CD14-positive monocyte (primary cell): ENCODE measurements at regions not wholly inside any gene's neighbourhood (a gene's known extent, or its start where the extent isn't known, plus 50 kb on each side); places are given as distances from the start of the nearest gene placed in this dataset.

Experiments
- DNase-seq, 3 donors: peaks; one replicate each; pipeline ENCODE4 v3.0.0-alpha.2; 2011 to 2022
- H2AFZ ChIP-seq: 2 replicates; pipeline ENCODE4 v1.6.0; 2012; ENCODE audit warnings: mild to moderate bottlenecking, low read depth, low read length, inconsistent platforms; ENCODE audit not compliant: insufficient read depth, poor library complexity, severe bottlenecking
- H3K27ac ChIP-seq, 2 donors: 1 replicate in 1 of 2; 2 replicates in 1 of 2; pipeline ENCODE4 v1.5.1; 2012 to 2013; ENCODE audit warnings: low read length in 2 of 2, control low read depth in 1 of 2, inconsistent platforms in 1 of 2, low read depth in 1 of 2, mild to moderate bottlenecking in 1 of 2
- H3K27me3 ChIP-seq, 2 donors: one replicate each; pipeline versions ENCODE4 v1.6.0 to v1.6.1; 2011 to 2013; ENCODE audit warnings: low read length in 2 of 2; ENCODE audit not compliant: control insufficient read depth in 2 of 2, insufficient read depth in 2 of 2
- H3K36me3 ChIP-seq, 2 donors: replicated peaks in 1 of 2; 1 replicate in 1 of 2; 2 replicates in 1 of 2; pipeline versions ENCODE4 v1.5.1 to v1.6.1; 2012 to 2013; ENCODE audit warnings: low read length in 2 of 2, control low read depth in 1 of 2, inconsistent platforms in 1 of 2, mild to moderate bottlenecking in 1 of 2; ENCODE audit not compliant: insufficient read depth in 2 of 2, control insufficient read depth in 1 of 2
- H3K4me1 ChIP-seq, 2 donors: 1 replicate in 1 of 2; 2 replicates in 1 of 2; pipeline versions ENCODE4 v1.5.1 to v1.6.1; 2012 to 2013; ENCODE audit warnings: low read length in 2 of 2, control low read depth in 1 of 2, inconsistent platforms in 1 of 2, mild to moderate bottlenecking in 1 of 2, moderate library complexity in 1 of 2; ENCODE audit not compliant: insufficient read depth in 2 of 2, control insufficient read depth in 1 of 2
- H3K4me2 ChIP-seq: replicated peaks from 2 replicates; pipeline ENCODE3; 2012; ENCODE audit warnings: low read length, moderate library complexity, mild to moderate bottlenecking; ENCODE audit not compliant: poor library complexity, severe bottlenecking; ENCODE audit errors: extremely low read depth
- H3K4me3 ChIP-seq, 3 experiments: fragments of 200-600 bp in 1 of 3; sonication (generic) in 1 of 3; replicated peaks in 1 of 3; 1 replicate in 2 of 3; 2 replicates in 1 of 3; pipeline ENCODE4 v1.5.1; 2011 to 2013; ENCODE audit warnings: low read length in 3 of 3, mild to moderate bottlenecking in 3 of 3, control low read depth in 2 of 3, low read depth in 2 of 3, inconsistent platforms in 1 of 3, moderate library complexity in 1 of 3
- H3K79me2 ChIP-seq: 2 replicates; pipeline ENCODE4 v1.6.0; 2012; ENCODE audit warnings: mild to moderate bottlenecking, control low read depth, inconsistent platforms, low read length, moderate library complexity; ENCODE audit not compliant: insufficient read depth
- H3K9ac ChIP-seq: 2 replicates; pipeline ENCODE4 v1.6.0; 2017; ENCODE audit warnings: low read length, mild to moderate bottlenecking; ENCODE audit not compliant: insufficient read depth, poor library complexity, severe bottlenecking
- H3K9me3 ChIP-seq, 2 donors: replicated peaks in 1 of 2; 1 replicate in 1 of 2; 2 replicates in 1 of 2; pipeline versions ENCODE4 v1.5.1 to v1.6.1; 2012 to 2013; ENCODE audit warnings: low read length in 2 of 2, control low read depth in 1 of 2; ENCODE audit not compliant: control insufficient read depth in 1 of 2, insufficient read depth in 1 of 2
- H4K20me1 ChIP-seq: 2 replicates; pipeline ENCODE4 v1.6.0; 2012; ENCODE audit warnings: mild to moderate bottlenecking, low read length, control low read depth, moderate library complexity; ENCODE audit not compliant: insufficient read depth
- H3K27ac Mint-ChIP-seq, 7 donors: one replicate each; pipeline ENCODE4 v1.8.0; 2020; ENCODE audit warnings: mild to moderate bottlenecking in 7 of 7, mixed read lengths in 7 of 7, moderate library complexity in 6 of 7, inconsistent platforms in 2 of 7
- H3K27me3 Mint-ChIP-seq, 3 donors: one replicate each; pipeline ENCODE4 v1.8.0; 2021 to 2022; ENCODE audit warnings: low read depth in 3 of 3, mild to moderate bottlenecking in 3 of 3, mixed read lengths in 3 of 3, moderate library complexity in 3 of 3, inconsistent platforms in 1 of 3
- H3K36me3 Mint-ChIP-seq, 2 donors: one replicate each; pipeline ENCODE4 v1.8.0; 2020; ENCODE audit warnings: mixed read lengths in 2 of 2, inconsistent platforms in 1 of 2, mild to moderate bottlenecking in 1 of 2
- H3K4me1 Mint-ChIP-seq: one replicate; pipeline ENCODE4 v1.8.0; 2020; ENCODE audit warnings: mild to moderate bottlenecking, mixed read lengths
- H3K4me3 Mint-ChIP-seq, 2 donors: one replicate each; pipeline ENCODE4 v1.8.0; 2020; ENCODE audit warnings: mild to moderate bottlenecking in 2 of 2, mixed read lengths in 2 of 2, moderate library complexity in 1 of 2
- H3K9me3 Mint-ChIP-seq, 7 donors: one replicate each; pipeline ENCODE4 v1.8.0; 2020 to 2022; ENCODE audit warnings: mixed read lengths in 7 of 7, mild to moderate bottlenecking in 6 of 7, moderate library complexity in 6 of 7, inconsistent platforms in 2 of 7
- CTCF ChIP-seq: fragments of 200-600 bp; IDR thresholded peaks from one replicate; pipeline ENCODE4 v1.8.0; 2022; ENCODE audit warnings: antibody characterized with exemption, mild to moderate bottlenecking
- WGBS: methylation state at CpG from one replicate; pipeline ENCODE4 v1.1.5; 2013; ENCODE audit warnings: missing lambda C conversion rate; ENCODE audit not compliant: insufficient coverage; 5-methylcytosine and 5-hydroxymethylcytosine counted together
- intact Hi-C, 2 donors: fragments of 100-400 bp; cut with micrococcal nuclease; formaldehyde crosslinking; loops; one replicate each; pipeline versions ENCODE4 v1.15.0 to v1.15.1; 2023

DNA sequence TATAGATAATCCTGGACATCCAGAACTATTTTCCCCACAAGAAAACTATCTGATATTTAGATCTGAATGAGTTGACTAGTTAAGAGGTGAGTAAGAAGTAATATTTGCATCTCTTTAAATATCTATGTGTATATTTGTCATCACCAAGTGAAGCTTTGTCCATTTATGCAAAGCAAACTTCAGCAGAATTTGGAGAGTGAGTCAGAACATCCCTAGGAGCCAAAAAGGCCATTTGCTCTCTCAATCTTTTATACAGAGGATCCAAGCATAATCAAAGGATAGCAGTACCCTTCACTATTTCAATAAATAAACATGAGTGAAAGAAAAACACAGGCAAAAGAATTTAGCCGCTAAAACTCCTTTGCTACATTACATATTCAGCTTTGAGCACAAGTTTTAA, 454.4 kb downstream of the NR2F1-AS1 start:
- Histone ChIP-seq H3K79me2 (no peaks in the 10 kb centered on the region), H4K20me1 (no peaks in the 10 kb centered on the region), H3K27ac (no peak overlapping the region), H3K4me3 (no peak overlapping the region), H3K9ac (no peak overlapping the region), H3K36me3 (no peaks in the 10 kb centered on the region), H3K9me3 (peaks cover 0 to 2% of the 10 kb centered on the region in 2 donors), H3K27me3 (no peaks in the 10 kb centered on the region), H2AFZ (no peak overlapping the region), H3K4me2 (no peak overlapping the region), H3K4me1 (no peaks in the 10 kb centered on the region)
- no peak for DNase-seq
- WGBS, result no CpG with 5 or more reads among the region's 1 CpG
- Mint-ChIP-seq H3K27ac (no peak overlapping the region), H3K4me3 (no peak overlapping the region), H3K4me1 (no peaks in the 10 kb centered on the region), H3K9me3 (peaks cover 0 to 6% (median 0%) of the 10 kb centered on the region in 7 donors), H3K27me3 (no peaks in the 10 kb centered on the region), H3K36me3 (no peaks in the 10 kb centered on the region)
- intact Hi-C loops, result no loop called here
- TF ChIP-seq CTCF, result no peak

GRCh38 chr5:93123127-93123526, 457.9 kb downstream of the NR2F1-AS1 start:
- TF ChIP-seq CTCF, result no peak
- no peaks in the 10 kb centered on the region for H4K20me1 ChIP-seq
- no peak overlapping the region for H3K4me3 ChIP-seq
- H3K9me3 Mint-ChIP-seq, result peaks cover 0 to 6% (median 2%) of the 10 kb centered on the region in 7 donors
- no peaks in the 10 kb centered on the region for H3K4me1 Mint-ChIP-seq
- no peaks in the 10 kb centered on the region for H3K79me2 ChIP-seq
- no peaks in the 10 kb centered on the region for H3K36me3 ChIP-seq
- no peaks in the 10 kb centered on the region for H3K27me3 Mint-ChIP-seq
- no peak for DNase-seq
- H3K36me3 Mint-ChIP-seq, result no peaks in the 10 kb centered on the region
- H3K9ac ChIP-seq, result no peak overlapping the region
- H3K9me3 ChIP-seq, result peaks cover 0 to 2% of the 10 kb centered on the region in 2 donors
- H3K27ac Mint-ChIP-seq, result no peak overlapping the region
- intact Hi-C loops, result no loop called here
- no peak overlapping the region for H3K4me2 ChIP-seq
- no peaks in the 10 kb centered on the region for H3K4me1 ChIP-seq
- no peak overlapping the region for H2AFZ ChIP-seq
- no peak overlapping the region for H3K27ac ChIP-seq
- no peaks in the 10 kb centered on the region for H3K27me3 ChIP-seq
- H3K4me3 Mint-ChIP-seq, result no peak overlapping the region
